Progenitor cell of endocrine pancreas (in vitro differentiated cells): ENCODE measurements at regions not wholly inside any gene's neighbourhood (a gene's known extent, or its start where the extent isn't known, plus 50 kb on each side); places are given as distances from the start of the nearest gene placed in this dataset.

Source experiments
- DNase-seq: peaks from one replicate; pipeline ENCODE4 v3.0.0; 2021; ENCODE audit warnings: low spot score; ENCODE audit not compliant: unreplicated experiment
- H3K27ac Mint-ChIP-seq: 2 replicates; pipeline ENCODE4 v1.8.0; 2021; ENCODE audit warnings: mild to moderate bottlenecking, moderate library complexity, mixed read lengths
- H3K27me3 Mint-ChIP-seq: 2 replicates; pipeline ENCODE4 v1.8.0; 2021; ENCODE audit warnings: mixed read lengths
- H3K36me3 Mint-ChIP-seq: 2 replicates; pipeline ENCODE4 v1.8.0; 2022; ENCODE audit warnings: mixed read lengths; ENCODE audit not compliant: insufficient read depth
- H3K4me1 Mint-ChIP-seq: 2 replicates; pipeline ENCODE4 v1.8.0; 2021; ENCODE audit warnings: low read depth, mixed read lengths
- H3K4me3 Mint-ChIP-seq: 2 replicates; pipeline ENCODE4 v1.8.0; 2021; ENCODE audit warnings: low read depth, mild to moderate bottlenecking, moderate library complexity, mixed read lengths
- H3K9me3 Mint-ChIP-seq: 2 replicates; pipeline ENCODE4 v1.8.0; 2021; ENCODE audit warnings: low read depth, mixed read lengths
- TF ChIP-seq, protein P1 (sequence below): fragments of 200-600 bp; sonication (generic); IDR thresholded peaks from one replicate; pipeline ENCODE4 v1.5.0; 2021; ENCODE audit warnings: antibody characterized with exemption, mild to moderate bottlenecking; ENCODE audit not compliant: unreplicated experiment

DNA sequence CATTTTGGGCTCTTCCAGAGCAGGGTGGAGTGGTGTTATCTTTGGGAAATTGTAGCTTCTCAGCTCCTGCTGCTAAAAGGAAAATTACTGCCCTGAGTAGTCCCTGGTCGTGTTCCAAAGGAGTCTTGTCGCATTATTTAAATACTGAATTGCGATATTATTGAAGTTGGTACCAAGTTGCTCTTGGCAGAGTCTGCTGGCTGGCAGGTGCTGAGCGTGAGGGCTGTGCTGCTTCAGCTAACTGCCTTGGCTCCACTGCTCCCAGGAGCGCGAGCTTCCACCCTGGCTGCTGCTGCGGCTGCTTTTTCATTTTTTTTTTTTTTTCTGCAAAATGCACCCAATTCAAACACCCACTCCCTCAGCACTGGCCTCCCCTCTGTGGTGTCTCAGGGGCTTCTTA is 289.8 kb downstream of the MAF start:
- no peak overlapping the region for H3K4me3 Mint-ChIP-seq
- H3K36me3 Mint-ChIP-seq = no peaks in the 10 kb centered on the region
- H3K4me1 Mint-ChIP-seq = peaks cover 15% of the 10 kb centered on the region
- TF ChIP-seq, protein P1, sequence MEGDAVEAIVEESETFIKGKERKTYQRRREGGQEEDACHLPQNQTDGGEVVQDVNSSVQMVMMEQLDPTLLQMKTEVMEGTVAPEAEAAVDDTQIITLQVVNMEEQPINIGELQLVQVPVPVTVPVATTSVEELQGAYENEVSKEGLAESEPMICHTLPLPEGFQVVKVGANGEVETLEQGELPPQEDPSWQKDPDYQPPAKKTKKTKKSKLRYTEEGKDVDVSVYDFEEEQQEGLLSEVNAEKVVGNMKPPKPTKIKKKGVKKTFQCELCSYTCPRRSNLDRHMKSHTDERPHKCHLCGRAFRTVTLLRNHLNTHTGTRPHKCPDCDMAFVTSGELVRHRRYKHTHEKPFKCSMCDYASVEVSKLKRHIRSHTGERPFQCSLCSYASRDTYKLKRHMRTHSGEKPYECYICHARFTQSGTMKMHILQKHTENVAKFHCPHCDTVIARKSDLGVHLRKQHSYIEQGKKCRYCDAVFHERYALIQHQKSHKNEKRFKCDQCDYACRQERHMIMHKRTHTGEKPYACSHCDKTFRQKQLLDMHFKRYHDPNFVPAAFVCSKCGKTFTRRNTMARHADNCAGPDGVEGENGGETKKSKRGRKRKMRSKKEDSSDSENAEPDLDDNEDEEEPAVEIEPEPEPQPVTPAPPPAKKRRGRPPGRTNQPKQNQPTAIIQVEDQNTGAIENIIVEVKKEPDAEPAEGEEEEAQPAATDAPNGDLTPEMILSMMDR = no peak
- no peaks in the 10 kb centered on the region for H3K9me3 Mint-ChIP-seq
- H3K27ac Mint-ChIP-seq = no peak overlapping the region
- peaks cover 21% of the 10 kb centered on the region for H3K27me3 Mint-ChIP-seq
- no peak for DNase-seq

DNA sequence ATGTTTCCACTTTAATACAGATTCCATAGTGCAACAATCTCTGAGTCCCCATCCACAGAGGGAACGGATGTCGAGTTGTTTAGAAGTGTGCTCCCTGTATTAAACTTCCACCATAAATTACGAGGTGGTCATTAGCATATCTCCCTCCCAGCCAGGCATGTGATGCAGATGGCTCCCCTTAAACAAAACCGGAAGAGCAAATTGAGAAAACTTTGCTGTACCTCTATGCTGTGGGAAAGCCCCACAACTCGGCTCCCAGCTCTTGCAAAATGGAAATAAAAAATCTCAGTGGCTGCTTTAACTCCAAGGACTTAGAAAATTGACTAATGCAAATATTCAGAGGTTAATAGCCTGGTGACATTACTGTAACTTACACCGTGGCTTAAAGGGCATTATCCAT is 290.9 kb downstream of the MAF start:
- Mint-ChIP-seq H3K9me3 (no peaks in the 10 kb centered on the region), H3K4me1 (peaks cover 15% of the 10 kb centered on the region), H3K27ac (no peak overlapping the region), H3K27me3 (peaks cover 29% of the 10 kb centered on the region), H3K4me3 (no peak overlapping the region), H3K36me3 (no peaks in the 10 kb centered on the region)
- DNase-seq = no peak
- TF ChIP-seq, protein P1 = no peak

DNA sequence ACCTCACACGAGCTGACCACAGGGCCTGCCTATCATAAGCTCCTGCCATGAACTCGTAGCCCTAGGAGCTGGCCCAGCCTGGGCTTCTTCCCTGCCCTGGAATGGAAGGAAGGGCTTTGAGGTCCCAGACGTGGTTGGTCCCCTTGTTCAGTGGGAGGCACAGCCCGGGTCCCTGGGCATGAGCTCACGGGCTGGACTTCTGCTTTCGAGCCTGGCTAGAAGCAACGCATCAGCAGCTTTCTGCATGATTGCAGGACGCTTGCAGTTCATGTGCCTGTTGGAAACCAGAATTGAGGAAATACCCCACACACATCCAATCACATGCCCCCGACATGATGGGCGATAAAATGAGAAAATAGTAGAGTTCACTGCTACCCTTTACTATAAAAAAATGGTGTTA is 293.3 kb downstream of the MAF start:
- TF ChIP-seq, protein P1 = no peak
- Mint-ChIP-seq H3K27ac (no peak overlapping the region), H3K27me3 (peaks cover 21% of the 10 kb centered on the region), H3K9me3 (peaks cover 4% of the 10 kb centered on the region), H3K36me3 (no peaks in the 10 kb centered on the region), H3K4me1 (peaks cover 11% of the 10 kb centered on the region), H3K4me3 (no peak overlapping the region)
- DNase-seq = no peak

DNA sequence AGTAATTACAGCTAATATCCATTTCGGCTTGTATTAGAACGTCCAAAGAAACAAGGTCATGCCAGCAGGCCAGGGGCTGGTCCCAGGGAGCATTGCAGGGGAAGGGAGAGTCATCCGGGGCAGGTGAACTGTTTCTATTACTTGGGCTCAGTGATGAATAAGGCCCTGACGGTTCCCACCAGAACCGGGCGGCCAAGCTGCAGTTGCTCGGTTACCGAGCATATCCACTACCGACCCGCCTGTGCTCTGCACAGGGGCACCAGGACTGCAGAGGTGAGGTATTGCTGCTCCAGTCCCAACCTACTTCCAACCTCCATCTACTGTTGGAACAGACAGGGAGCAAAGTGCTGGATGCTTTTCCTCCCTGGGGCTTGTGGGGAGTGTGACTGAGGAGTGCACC is 295.5 kb downstream of the MAF start:
- Mint-ChIP-seq H3K36me3 (no peaks in the 10 kb centered on the region), H3K27ac (no peak overlapping the region), H3K4me3 (no peak overlapping the region), H3K27me3 (peaks cover 12% of the 10 kb centered on the region), H3K4me1 (peaks cover 10% of the 10 kb centered on the region), H3K9me3 (peaks cover 4% of the 10 kb centered on the region)
- no peak for DNase-seq
- TF ChIP-seq, protein P1 = no peak

DNA sequence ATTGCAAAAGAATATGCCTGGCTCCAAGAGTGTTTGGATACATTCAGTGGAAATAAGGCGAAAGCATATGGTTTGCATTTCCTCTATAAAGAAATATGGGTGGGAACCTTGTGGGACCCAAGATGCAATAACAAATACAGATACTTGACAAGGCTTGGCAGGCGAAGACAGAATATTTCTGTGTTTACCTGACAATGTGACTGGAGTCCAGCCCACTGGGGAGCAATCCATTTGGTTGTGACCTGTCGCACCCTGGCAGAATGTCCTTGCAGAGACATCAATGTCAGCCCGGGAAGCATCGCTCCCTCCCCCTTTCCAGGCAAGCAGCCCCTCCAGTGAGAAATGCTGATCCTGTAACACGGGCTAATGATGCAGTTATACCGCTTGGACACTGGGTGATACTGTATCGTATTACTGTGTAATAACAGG is 296.6 kb downstream of the MAF start:
- Mint-ChIP-seq H3K4me1 (peaks cover 17% of the 10 kb centered on the region), H3K9me3 (peaks cover 4% of the 10 kb centered on the region), H3K4me3 (no peak overlapping the region), H3K27ac (no peak overlapping the region), H3K36me3 (no peaks in the 10 kb centered on the region), H3K27me3 (peaks cover 10% of the 10 kb centered on the region)
- DNase-seq = no peak
- TF ChIP-seq, protein P1 = no peak
